GM12873 (cell line): ENCODE measurements at regions not wholly inside any gene's neighbourhood (a gene's known extent, or its start where the extent isn't known, plus 50 kb on each side); places are given as distances from the start of the nearest gene placed in this dataset.

ENCODE experiments used
- TF ChIP-seq, protein P1 (sequence below): IDR thresholded peaks from 2 replicates; pipeline ENCODE4 v1.5.1; 2012; ENCODE audit warnings: low read depth, mild to moderate bottlenecking, moderate library complexity, low read length, control low read depth; ENCODE audit not compliant: insufficient read depth; ENCODE audit errors: missing control alignments

DNA sequence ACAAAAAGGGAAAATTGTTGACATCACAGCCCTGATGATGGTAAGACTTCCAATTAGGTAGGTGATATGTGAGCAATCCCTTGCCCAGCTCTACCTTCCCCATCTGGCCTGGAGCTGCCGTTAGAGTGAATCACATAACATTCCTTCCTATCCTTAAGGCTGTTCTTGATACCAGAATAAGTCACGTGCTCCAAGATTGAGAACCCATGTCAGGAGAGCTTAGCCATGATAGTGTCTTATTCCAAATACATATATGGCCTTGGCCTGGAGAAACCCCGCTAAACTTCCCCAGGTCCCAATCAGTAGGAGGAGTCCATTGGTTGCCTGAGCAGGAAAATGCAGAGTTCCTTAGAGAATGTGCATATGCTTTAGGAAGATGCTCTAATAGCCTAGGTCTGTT, 70.0 kb upstream of the ACVR2A start:
- TF ChIP-seq, protein P1, sequence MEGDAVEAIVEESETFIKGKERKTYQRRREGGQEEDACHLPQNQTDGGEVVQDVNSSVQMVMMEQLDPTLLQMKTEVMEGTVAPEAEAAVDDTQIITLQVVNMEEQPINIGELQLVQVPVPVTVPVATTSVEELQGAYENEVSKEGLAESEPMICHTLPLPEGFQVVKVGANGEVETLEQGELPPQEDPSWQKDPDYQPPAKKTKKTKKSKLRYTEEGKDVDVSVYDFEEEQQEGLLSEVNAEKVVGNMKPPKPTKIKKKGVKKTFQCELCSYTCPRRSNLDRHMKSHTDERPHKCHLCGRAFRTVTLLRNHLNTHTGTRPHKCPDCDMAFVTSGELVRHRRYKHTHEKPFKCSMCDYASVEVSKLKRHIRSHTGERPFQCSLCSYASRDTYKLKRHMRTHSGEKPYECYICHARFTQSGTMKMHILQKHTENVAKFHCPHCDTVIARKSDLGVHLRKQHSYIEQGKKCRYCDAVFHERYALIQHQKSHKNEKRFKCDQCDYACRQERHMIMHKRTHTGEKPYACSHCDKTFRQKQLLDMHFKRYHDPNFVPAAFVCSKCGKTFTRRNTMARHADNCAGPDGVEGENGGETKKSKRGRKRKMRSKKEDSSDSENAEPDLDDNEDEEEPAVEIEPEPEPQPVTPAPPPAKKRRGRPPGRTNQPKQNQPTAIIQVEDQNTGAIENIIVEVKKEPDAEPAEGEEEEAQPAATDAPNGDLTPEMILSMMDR: no peak

DNA sequence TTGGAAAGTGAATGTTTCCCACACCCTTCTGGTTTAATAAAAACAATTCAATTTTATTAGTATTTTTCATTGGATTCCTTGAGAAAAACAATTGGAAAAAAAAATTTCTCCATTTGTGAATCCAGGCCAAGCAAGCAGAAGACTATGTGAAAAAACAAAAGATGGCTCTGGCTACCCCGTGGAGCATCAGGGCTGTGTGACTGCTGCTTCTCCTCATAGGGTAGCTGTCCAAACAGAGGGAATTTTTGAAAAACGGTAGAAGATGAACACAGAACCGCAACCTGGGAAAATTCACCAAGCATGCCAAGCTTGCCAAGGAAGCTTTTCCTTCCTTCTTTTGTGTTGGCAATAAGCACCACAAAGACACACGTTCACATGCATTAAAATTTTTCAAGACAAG, 71.3 kb upstream of the ACVR2A start:
- TF ChIP-seq, protein P1: no peak

DNA sequence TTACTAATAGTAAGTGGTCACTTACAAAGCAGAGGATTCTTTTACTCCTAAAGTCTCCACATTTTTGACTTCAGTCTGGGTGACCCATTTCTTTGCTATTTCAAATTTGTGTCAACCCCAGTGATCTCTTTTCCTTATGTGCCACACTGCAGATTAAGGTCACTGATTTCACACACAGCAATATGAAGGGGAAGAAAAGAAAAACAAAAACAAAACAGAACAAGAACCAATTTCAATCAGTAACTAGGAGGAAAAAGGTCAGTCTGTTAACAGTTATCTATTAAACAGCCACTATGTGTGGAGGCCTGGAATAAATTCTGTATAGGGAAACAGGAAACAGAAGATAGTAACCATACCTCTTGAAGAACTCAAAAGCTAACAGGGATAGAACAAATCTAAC, 72.0 kb upstream of the ACVR2A start:
- TF ChIP-seq, protein P1: no peak

DNA sequence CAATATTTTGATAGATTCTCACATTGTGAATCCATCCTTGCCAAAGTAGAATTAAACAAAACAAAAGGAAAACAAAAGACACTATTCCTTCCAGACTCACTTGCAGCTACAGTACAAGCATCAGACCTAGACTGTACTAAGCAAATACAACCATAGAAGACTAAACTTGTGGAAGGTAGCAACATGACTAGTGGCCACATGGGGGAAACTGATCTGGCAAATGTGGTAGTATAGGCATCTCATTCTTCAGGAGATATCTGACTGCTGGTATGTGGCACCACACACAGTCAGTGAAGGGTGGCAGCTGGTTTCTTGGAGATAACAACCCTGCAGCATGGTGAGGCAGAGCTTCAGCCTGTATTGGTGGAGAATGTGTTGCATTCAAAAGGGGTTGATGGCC, 81.0 kb upstream of the ACVR2A start:
- TF ChIP-seq, protein P1: no peak

DNA sequence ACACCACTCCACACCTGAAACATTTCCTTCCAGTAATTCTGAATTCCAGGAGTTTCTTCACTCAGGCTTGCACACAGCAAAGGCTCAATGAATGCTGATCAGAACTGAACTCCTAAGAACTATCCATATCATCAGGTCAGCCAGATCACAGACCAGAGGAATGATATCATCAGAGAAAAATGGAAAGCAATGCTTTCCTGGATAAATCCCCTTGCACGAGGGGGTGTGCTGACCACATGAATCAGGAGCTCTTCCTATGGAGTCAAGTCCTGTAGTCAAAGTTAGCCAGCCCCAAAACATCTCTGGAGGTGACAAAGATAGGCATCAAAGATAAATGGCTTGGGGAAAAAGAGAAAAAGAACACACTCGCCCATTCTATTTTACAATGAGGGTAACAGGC, 83.8 kb upstream of the ACVR2A start:
- TF ChIP-seq, protein P1: no peak

GRCh38 chr2:147759536-147759935, 85.3 kb upstream of the ACVR2A start:
- TF ChIP-seq, protein P1: no peak

DNA sequence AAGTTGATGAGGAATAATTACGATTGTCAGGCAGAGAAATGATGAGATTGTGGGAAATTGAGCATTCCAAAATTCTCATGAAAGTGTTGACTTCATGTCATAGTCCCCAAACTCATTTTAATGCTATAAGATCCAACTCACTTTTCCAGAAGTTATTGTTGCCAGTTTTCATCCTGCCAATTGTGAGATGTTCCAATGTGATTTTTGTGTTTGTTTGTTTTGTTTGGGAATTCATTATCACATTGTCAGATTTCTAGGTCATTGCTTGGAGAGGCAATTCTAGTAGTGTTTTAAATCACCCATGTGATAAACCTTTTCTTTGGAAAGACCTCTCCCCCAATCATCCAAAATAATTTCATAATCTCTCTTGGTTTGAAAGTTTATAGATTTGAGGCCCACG, 86.0 kb upstream of the ACVR2A start:
- TF ChIP-seq, protein P1: no peak
